IPS-20b (cell line): ENCODE measurements at regions not wholly inside any gene's neighbourhood (a gene's known extent, or its start where the extent isn't known, plus 50 kb on each side); places are given as distances from the start of the nearest gene placed in this dataset.

Experiments used
- H3K27ac ChIP-seq: one replicate; pipeline ENCODE4 v1.5.1; 2013; ENCODE audit warnings: low read length
- H3K27me3 ChIP-seq: 2 replicates; pipeline ENCODE4 v1.6.1; 2013; ENCODE audit warnings: mild to moderate bottlenecking, low read length, inconsistent platforms; ENCODE audit not compliant: insufficient read depth
- H3K36me3 ChIP-seq: 2 replicates; pipeline ENCODE4 v1.6.1; 2013; ENCODE audit warnings: low read depth, mild to moderate bottlenecking, inconsistent platforms, low read length, moderate library complexity; ENCODE audit not compliant: insufficient read depth
- H3K4me1 ChIP-seq: 2 replicates; pipeline ENCODE4 v1.6.1; 2013; ENCODE audit warnings: mild to moderate bottlenecking, control low read depth, inconsistent platforms, low read length, moderate library complexity; ENCODE audit not compliant: insufficient read depth
- H3K4me3 ChIP-seq: 2 replicates; pipeline ENCODE4 v1.5.1; 2013; ENCODE audit warnings: mild to moderate bottlenecking, low read length, inconsistent platforms
- H3K9ac ChIP-seq: 2 replicates; pipeline ENCODE4 v1.6.1; 2013; ENCODE audit warnings: low read depth, mild to moderate bottlenecking, inconsistent platforms, low read length, moderate library complexity
- H3K9me3 ChIP-seq: 2 replicates; pipeline ENCODE4 v1.6.1; 2013; ENCODE audit warnings: mild to moderate bottlenecking, low read depth, low read length, inconsistent platforms; ENCODE audit not compliant: insufficient read depth

- Histone ChIP-seq H3K9ac (no peak overlapping the region), H3K27me3 (no peaks in the 10 kb centered on the region), H3K4me3 (no peak overlapping the region), H3K27ac (no peak overlapping the region), H3K36me3 (no peaks in the 10 kb centered on the region), H3K4me1 (no peaks in the 10 kb centered on the region; the same call in 1 of the 2 replicates), H3K9me3 (no peaks in the 10 kb centered on the region)
Observed at GRCh38 chr7:54857294-54857693, 98.3 kb upstream of the SEC61G start.

- Histone ChIP-seq H3K4me3 (no peak overlapping the region), H3K27ac (no peak overlapping the region), H3K9me3 (no peaks in the 10 kb centered on the region), H3K4me1 (no peaks in the 10 kb centered on the region; the same call in 1 of the 2 replicates), H3K27me3 (peaks cover 2% of the 10 kb centered on the region; the same call in 1 of the 2 replicates), H3K9ac (no peak overlapping the region), H3K36me3 (no peaks in the 10 kb centered on the region)
Observed at GRCh38 chr7:54858008-54858692, 99.1 kb upstream of the SEC61G start.

GRCh38 chr7:54859066-54859465, 100.1 kb upstream of the SEC61G start:
- H3K9ac ChIP-seq: no peak overlapping the region
- H3K27ac ChIP-seq: no peak overlapping the region
- H3K36me3 ChIP-seq: no peaks in the 10 kb centered on the region
- no peak overlapping the region for H3K4me3 ChIP-seq
- H3K9me3 ChIP-seq: no peaks in the 10 kb centered on the region
- no peaks in the 10 kb centered on the region; the same call in 1 of the 2 replicates for H3K4me1 ChIP-seq
- H3K27me3 ChIP-seq: peaks cover 4% of the 10 kb centered on the region; the same call in 1 of the 2 replicates

- Histone ChIP-seq H3K9ac (no peak overlapping the region), H3K9me3 (no peaks in the 10 kb centered on the region), H3K27me3 (peaks cover 4% of the 10 kb centered on the region; the same call in 1 of the 2 replicates), H3K27ac (no peak overlapping the region), H3K4me3 (no peak overlapping the region), H3K4me1 (no peaks in the 10 kb centered on the region; the same call in 1 of the 2 replicates), H3K36me3 (no peaks in the 10 kb centered on the region)
Observed at GRCh38 chr7:54859545-54859944, 100.5 kb upstream of the SEC61G start.

GRCh38 chr7:54860003-54860775, 101.2 kb upstream of the SEC61G start:
- no peak overlapping the region for H3K4me3 ChIP-seq
- H3K27me3 ChIP-seq: peaks cover 4% of the 10 kb centered on the region; the same call in 1 of the 2 replicates
- no peaks in the 10 kb centered on the region for H3K36me3 ChIP-seq
- no peaks in the 10 kb centered on the region for H3K9me3 ChIP-seq
- H3K27ac ChIP-seq: no peak overlapping the region
- H3K9ac ChIP-seq: no peak overlapping the region
- no peaks in the 10 kb centered on the region; the same call in 1 of the 2 replicates for H3K4me1 ChIP-seq

- Histone ChIP-seq H3K9ac (no peak overlapping the region), H3K4me3 (no peak overlapping the region), H3K27ac (no peak overlapping the region), H3K4me1 (no peaks in the 10 kb centered on the region; the same call in 1 of the 2 replicates), H3K36me3 (no peaks in the 10 kb centered on the region), H3K9me3 (no peaks in the 10 kb centered on the region), H3K27me3 (peaks cover 4% of the 10 kb centered on the region; the same call in 1 of the 2 replicates)
Observed at GRCh38 chr7:54860843-54861242, 101.8 kb upstream of the SEC61G start.

- Histone ChIP-seq H3K36me3 (no peaks in the 10 kb centered on the region), H3K9ac (no peak overlapping the region), H3K4me1 (no peaks in the 10 kb centered on the region), H3K27ac (no peak overlapping the region), H3K4me3 (no peak overlapping the region), H3K9me3 (no peaks in the 10 kb centered on the region), H3K27me3 (peaks cover 4% of the 10 kb centered on the region; the same call in 1 of the 2 replicates)
Observed at GRCh38 chr7:54864663-54865062, 105.7 kb upstream of the SEC61G start.

- Histone ChIP-seq H3K27me3 (no peaks in the 10 kb centered on the region), H3K4me3 (no peak overlapping the region), H3K27ac (no peak overlapping the region), H3K4me1 (no peaks in the 10 kb centered on the region), H3K9me3 (no peaks in the 10 kb centered on the region), H3K36me3 (no peaks in the 10 kb centered on the region), H3K9ac (no peak overlapping the region)
Observed at GRCh38 chr7:54869523-54869922, 110.5 kb upstream of the SEC61G start.

- Histone ChIP-seq H3K27ac (no peak overlapping the region), H3K4me3 (no peak overlapping the region), H3K4me1 (no peaks in the 10 kb centered on the region), H3K9me3 (no peaks in the 10 kb centered on the region), H3K9ac (no peak overlapping the region), H3K27me3 (no peaks in the 10 kb centered on the region), H3K36me3 (no peaks in the 10 kb centered on the region)
Observed at GRCh38 chr7:54874804-54875203, 115.8 kb upstream of the SEC61G start.

GRCh38 chr7:54877683-54878082, 118.7 kb upstream of the SEC61G start:
- Histone ChIP-seq H3K4me1 (peaks cover 11% of the 10 kb centered on the region; the same call in 1 of the 2 replicates), H3K36me3 (no peaks in the 10 kb centered on the region), H3K9ac (no peak overlapping the region), H3K27me3 (no peaks in the 10 kb centered on the region), H3K27ac (no peak overlapping the region), H3K9me3 (no peaks in the 10 kb centered on the region), H3K4me3 (no peak overlapping the region)

- Histone ChIP-seq H3K27ac (no peak overlapping the region), H3K9me3 (no peaks in the 10 kb centered on the region), H3K36me3 (no peaks in the 10 kb centered on the region), H3K4me3 (no peak overlapping the region), H3K27me3 (no peaks in the 10 kb centered on the region), H3K9ac (no peak overlapping the region), H3K4me1 (peaks cover 11% of the 10 kb centered on the region; the same call in 1 of the 2 replicates)
Observed at GRCh38 chr7:54878339-54878738, 119.3 kb upstream of the SEC61G start.

- H3K27ac ChIP-seq: no peak overlapping the region
- H3K36me3 ChIP-seq: no peaks in the 10 kb centered on the region
- H3K9ac ChIP-seq: no peak overlapping the region
- no peaks in the 10 kb centered on the region for H3K27me3 ChIP-seq
- no peaks in the 10 kb centered on the region for H3K9me3 ChIP-seq
- peaks cover 11% of the 10 kb centered on the region; the same call in 1 of the 2 replicates for H3K4me1 ChIP-seq
- H3K4me3 ChIP-seq: no peak overlapping the region
Observed at GRCh38 chr7:54879776-54880175, 120.8 kb upstream of the SEC61G start.
